ACC112 (cell line): ENCODE measurements at regions not wholly inside any gene's neighbourhood (a gene's known extent, or its start where the extent isn't known, plus 50 kb on each side); places are given as distances from the start of the nearest gene placed in this dataset.

ENCODE experiments used
- H2AFZ ChIP-seq: fragments of 200-600 bp; sonication (generic); one replicate; pipeline ENCODE4 v1.6.0; 2017; ENCODE audit warnings: antibody characterized with exemption, low read length; ENCODE audit not compliant: unreplicated experiment
- H3K27ac ChIP-seq: fragments of 200-600 bp; sonication (generic); 2 replicates; pipeline ENCODE4 v1.5.1; 2014; ENCODE audit warnings: low read depth, mild to moderate bottlenecking, antibody characterized with exemption, low read length, moderate library complexity
- H3K27me3 ChIP-seq: fragments of 200-600 bp; sonication (generic); 2 replicates; pipeline ENCODE4 v1.6.1; 2014; ENCODE audit warnings: mild to moderate bottlenecking, antibody characterized with exemption, low read length, moderate library complexity, mixed read lengths; ENCODE audit not compliant: insufficient read depth
- H3K36me3 ChIP-seq: fragments of 200-600 bp; sonication (generic); 2 replicates; pipeline ENCODE4 v1.6.1; 2016; ENCODE audit warnings: mild to moderate bottlenecking, antibody characterized with exemption, low read length, moderate library complexity, mixed read lengths; ENCODE audit not compliant: insufficient read depth
- H3K4me1 ChIP-seq: fragments of 200-600 bp; sonication (generic); one replicate; pipeline ENCODE4 v1.6.1; 2016; ENCODE audit warnings: low read length, mixed read lengths; ENCODE audit not compliant: insufficient read depth, unreplicated experiment, control insufficient read depth
- H3K4me3 ChIP-seq: fragments of 200-600 bp; sonication (generic); 2 replicates; pipeline ENCODE4 v1.5.1; 2014; ENCODE audit warnings: mild to moderate bottlenecking, low read depth, low read length
- H3K79me2 ChIP-seq: fragments of 200-600 bp; sonication (generic); one replicate; pipeline ENCODE4 v1.6.0; 2016; ENCODE audit warnings: low read length; ENCODE audit not compliant: control insufficient read depth, unreplicated experiment, insufficient read depth

DNA sequence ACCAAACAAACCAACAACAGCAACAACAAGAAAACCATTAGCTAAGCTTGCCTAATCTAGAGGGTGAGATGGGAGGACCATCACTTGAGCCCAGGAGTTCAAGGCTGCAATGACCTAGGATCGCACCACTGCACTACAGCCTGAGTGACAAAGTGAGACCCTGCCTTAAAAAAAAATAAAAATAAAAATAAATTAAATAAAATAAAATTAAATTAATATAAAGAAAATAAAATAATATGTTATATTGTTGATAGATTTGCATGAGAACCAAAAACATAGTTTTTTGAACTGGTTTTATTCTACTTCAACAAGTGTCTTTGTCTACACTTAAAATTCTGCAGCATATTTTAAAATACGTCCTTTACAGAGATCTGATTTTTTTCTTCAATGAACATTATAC, 2683.1 kb downstream of the ARAP2 start:
- no peaks in the 10 kb centered on the region for H3K4me1 ChIP-seq
- H3K4me3 ChIP-seq, result no peak overlapping the region
- H3K27me3 ChIP-seq, result no peaks in the 10 kb centered on the region
- H3K27ac ChIP-seq, result no peak overlapping the region
- H3K36me3 ChIP-seq, result no peaks in the 10 kb centered on the region
- H3K79me2 ChIP-seq, result no peaks in the 10 kb centered on the region
- no peak overlapping the region for H2AFZ ChIP-seq

DNA sequence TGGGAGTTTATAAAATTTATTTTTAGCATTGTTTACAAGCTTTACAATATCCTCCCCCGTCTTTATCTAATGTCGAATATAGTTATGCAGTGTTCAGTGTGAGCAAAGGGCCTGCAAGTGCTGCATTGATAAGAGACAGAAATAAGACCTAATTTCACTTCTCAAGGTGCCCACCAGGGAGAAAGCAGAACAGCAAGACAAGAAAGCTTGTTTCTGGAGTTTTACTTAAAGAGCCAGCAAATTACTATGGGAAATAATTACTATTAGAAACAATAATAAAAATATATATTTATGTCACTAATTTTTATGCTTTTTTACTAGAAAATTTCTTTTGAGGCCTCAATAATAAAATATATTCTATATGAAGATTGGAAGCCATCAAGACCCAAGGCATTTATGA, 2677.7 kb downstream of the ARAP2 start:
- no peaks in the 10 kb centered on the region for H3K27me3 ChIP-seq
- H3K27ac ChIP-seq, result no peak overlapping the region
- H2AFZ ChIP-seq, result no peak overlapping the region
- H3K36me3 ChIP-seq, result no peaks in the 10 kb centered on the region
- H3K79me2 ChIP-seq, result no peaks in the 10 kb centered on the region
- H3K4me1 ChIP-seq, result no peaks in the 10 kb centered on the region
- no peak overlapping the region for H3K4me3 ChIP-seq

- Histone ChIP-seq H2AFZ (no peak overlapping the region), H3K4me3 (no peak overlapping the region), H3K27me3 (no peaks in the 10 kb centered on the region), H3K4me1 (no peaks in the 10 kb centered on the region), H3K27ac (no peak overlapping the region), H3K79me2 (no peaks in the 10 kb centered on the region), H3K36me3 (no peaks in the 10 kb centered on the region)
These were observed 2666.5 kb downstream of the ARAP2 start for GRCh38 chr4:33577791-33578190.

GRCh38 chr4:33579951-33580350, 2664.4 kb downstream of the ARAP2 start:
- H3K4me3 ChIP-seq, result no peak overlapping the region
- H3K4me1 ChIP-seq, result no peaks in the 10 kb centered on the region
- H3K27ac ChIP-seq, result no peak overlapping the region
- H2AFZ ChIP-seq, result no peak overlapping the region
- H3K36me3 ChIP-seq, result no peaks in the 10 kb centered on the region
- no peaks in the 10 kb centered on the region for H3K79me2 ChIP-seq
- H3K27me3 ChIP-seq, result no peaks in the 10 kb centered on the region

DNA sequence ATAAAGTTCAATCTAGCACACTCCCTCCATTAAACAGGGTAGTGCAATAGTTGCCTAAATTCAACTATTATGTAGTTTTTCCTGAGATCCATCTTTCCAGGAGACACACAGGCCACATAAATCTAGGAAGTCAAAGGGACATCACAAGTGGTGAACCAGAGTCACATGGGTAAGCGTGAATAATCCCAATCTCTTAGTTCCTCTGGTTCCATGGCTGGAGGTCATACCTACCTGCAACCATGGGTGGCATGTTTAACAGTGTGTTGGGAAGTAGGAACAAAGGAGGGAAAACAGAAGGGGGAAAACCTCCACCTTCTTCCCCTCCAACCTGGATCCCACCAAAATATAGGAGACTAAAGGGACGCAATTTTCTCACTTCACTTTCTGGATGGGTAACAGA, 2651.6 kb downstream of the ARAP2 start:
- Histone ChIP-seq H2AFZ (no peak overlapping the region), H3K4me1 (no peaks in the 10 kb centered on the region), H3K4me3 (no peak overlapping the region), H3K27me3 (no peaks in the 10 kb centered on the region), H3K27ac (no peak overlapping the region), H3K36me3 (no peaks in the 10 kb centered on the region), H3K79me2 (no peaks in the 10 kb centered on the region)

DNA sequence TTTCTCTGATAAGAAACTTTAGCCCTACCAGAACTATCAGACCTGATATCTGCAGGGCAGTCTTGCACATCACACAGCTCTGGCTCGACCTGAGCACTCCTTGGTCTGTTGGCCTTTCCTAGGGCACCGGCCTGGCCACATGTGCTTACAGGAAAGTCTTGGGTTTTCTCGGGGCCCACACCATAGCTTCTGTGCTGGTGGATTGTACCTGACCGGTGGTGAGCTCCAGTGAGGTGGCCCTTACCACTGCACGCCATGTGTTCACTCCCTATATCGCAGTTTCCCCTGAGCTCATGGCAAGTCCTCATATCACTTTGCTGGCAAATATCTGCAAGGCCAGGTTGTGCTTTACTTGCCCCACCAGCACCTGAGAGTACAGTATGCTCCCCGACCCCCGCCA, 2637.4 kb downstream of the ARAP2 start:
- H3K4me1 ChIP-seq, result no peaks in the 10 kb centered on the region

GRCh38 chr4:33616121-33616520, 2628.2 kb downstream of the ARAP2 start:
- Histone ChIP-seq H3K27me3 (no peaks in the 10 kb centered on the region), H3K79me2 (no peaks in the 10 kb centered on the region)

More for the DNA sequence above, 2637.4 kb downstream of the ARAP2 start:
- Histone ChIP-seq H2AFZ (no peak overlapping the region), H3K36me3 (no peaks in the 10 kb centered on the region), H3K4me3 (no peak overlapping the region), H3K79me2 (no peaks in the 10 kb centered on the region), H3K27me3 (no peaks in the 10 kb centered on the region), H3K27ac (no peak overlapping the region)

GRCh38 chr4:33625748-33626147, 2618.6 kb downstream of the ARAP2 start:
- Histone ChIP-seq H2AFZ (no peak overlapping the region), H3K27ac (no peak overlapping the region), H3K4me3 (no peak overlapping the region), H3K36me3 (no peaks in the 10 kb centered on the region), H3K4me1 (no peaks in the 10 kb centered on the region), H3K79me2 (no peaks in the 10 kb centered on the region), H3K27me3 (peaks cover 23% of the 10 kb centered on the region)

More at GRCh38 chr4:33616121-33616520, 2628.2 kb downstream of the ARAP2 start:
- no peaks in the 10 kb centered on the region for H3K4me1 ChIP-seq
- H3K36me3 ChIP-seq, result no peaks in the 10 kb centered on the region
- no peak overlapping the region for H3K4me3 ChIP-seq
- H3K27ac ChIP-seq, result no peak overlapping the region
- H2AFZ ChIP-seq, result no peak overlapping the region

- no peaks in the 10 kb centered on the region for H3K36me3 ChIP-seq
- H3K4me3 ChIP-seq, result no peak overlapping the region
- peaks cover 23% of the 10 kb centered on the region for H3K27me3 ChIP-seq
- H2AFZ ChIP-seq, result no peak overlapping the region
- no peaks in the 10 kb centered on the region for H3K79me2 ChIP-seq
- H3K4me1 ChIP-seq, result no peaks in the 10 kb centered on the region
- H3K27ac ChIP-seq, result no peak overlapping the region
These were observed 2618.1 kb downstream of the ARAP2 start for GRCh38 chr4:33626221-33626620.

DNA sequence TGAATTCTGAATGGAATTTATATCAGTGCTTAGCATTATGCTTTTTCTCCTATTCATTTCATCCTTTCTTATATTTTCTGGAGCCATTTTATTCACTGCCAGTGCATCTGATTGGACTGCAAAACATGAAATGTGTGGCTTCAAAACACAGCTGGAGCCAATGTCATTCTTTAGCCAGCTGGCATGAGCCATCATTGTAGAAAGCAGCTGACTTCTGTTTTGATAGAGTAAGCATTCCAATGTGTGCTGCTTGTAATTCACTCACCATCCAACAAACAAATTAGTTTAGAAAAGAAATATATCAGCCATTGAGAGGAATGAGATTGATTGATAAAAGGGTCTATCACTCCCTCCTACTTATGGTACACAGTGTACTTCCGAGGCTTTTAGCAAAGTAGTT, 2616.0 kb downstream of the ARAP2 start:
- Histone ChIP-seq H3K4me1 (no peaks in the 10 kb centered on the region), H3K27me3 (peaks cover 9% of the 10 kb centered on the region), H2AFZ (no peak overlapping the region), H3K27ac (no peak overlapping the region), H3K79me2 (no peaks in the 10 kb centered on the region), H3K36me3 (no peaks in the 10 kb centered on the region), H3K4me3 (no peak overlapping the region)

GRCh38 chr4:33649015-33649414, 2595.3 kb downstream of the ARAP2 start:
- Histone ChIP-seq H3K4me3 (no peak overlapping the region), H3K27me3 (no peaks in the 10 kb centered on the region), H3K27ac (no peak overlapping the region)

More at GRCh38 chr4:33649015-33649414, 2595.3 kb downstream of the ARAP2 start:
- Histone ChIP-seq H3K4me1 (no peaks in the 10 kb centered on the region), H3K79me2 (no peaks in the 10 kb centered on the region), H3K36me3 (no peaks in the 10 kb centered on the region), H2AFZ (no peak overlapping the region)
